ENCODE measurements at regions not wholly inside any gene's neighbourhood (a gene's known extent, or its start where the extent isn't known, plus 50 kb on each side); places are given as distances from the start of the nearest gene placed in this dataset.

DNA sequence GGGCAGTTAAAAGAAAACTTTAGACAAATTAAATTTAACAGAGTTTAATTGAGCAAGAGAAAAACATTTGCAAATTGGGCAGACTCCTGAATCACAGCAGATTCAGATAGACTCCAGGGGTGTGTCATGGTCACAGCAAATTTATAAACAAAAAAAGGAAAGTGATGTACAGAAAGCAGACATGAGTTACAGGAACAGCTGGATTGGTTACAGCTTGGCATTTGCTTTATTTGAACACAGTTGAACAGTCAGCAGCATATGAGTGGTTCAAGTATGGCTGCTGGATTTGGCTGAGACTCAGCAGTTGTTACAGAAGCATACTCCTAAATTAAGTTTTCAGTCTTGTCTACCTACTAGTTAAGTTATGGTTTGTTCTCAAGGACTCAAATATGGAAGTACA lies 82.3 kb upstream of the NYAP2 start:
- Histone ChIP-seq H3K4me1 (ENCODE audit: low read length) (no peaks in the 10 kb centered on the region), H3K79me2 (ENCODE audit: low read length) (no peaks in the 10 kb centered on the region), H3K27me3 (replicated peaks; ENCODE audit: insufficient read depth, low read length) (no peaks in the 10 kb centered on the region), H3K27ac (ENCODE audit: low read length) (no peak overlapping the region), H3F3A (ENCODE audit: insufficient read depth, low read length) (no peaks in the 10 kb centered on the region), H3K4me3 (ENCODE audit: low read length) (no peak overlapping the region), H3K4me2 (ENCODE audit: low read depth, low read length) (no peak overlapping the region), H3K36me3 (replicated peaks; ENCODE audit: insufficient read depth, low read length) (no peaks in the 10 kb centered on the region), H4K20me1 (ENCODE audit: insufficient read depth, low read length) (no peaks in the 10 kb centered on the region), H2AFZ (ENCODE audit: low read length) (no peak overlapping the region), H3K9me2 (replicated peaks; ENCODE audit: insufficient read depth, low read length) (no peaks in the 10 kb centered on the region), H3K9me3 (replicated peaks; ENCODE audit: insufficient read depth, low read length) (no peaks in the 10 kb centered on the region; the same call in 1 of the 2 replicates), H3K9ac (ENCODE audit: low read length) (no peak overlapping the region)
- no peak for TF ChIP-seq EZH2phosphoT487 (IDR thresholded peaks at IDR 0.05; ENCODE audit: low read length)
- no peak for TF ChIP-seq EZH2 (optimal IDR thresholded peaks at IDR 0.05; ENCODE audit: low read depth, low read length)
- no peak for TF ChIP-seq CTCF (IDR thresholded peaks at IDR 0.05; ENCODE audit: low read length)
- no peak for DNase-seq

GRCh38 chr2:225310745-225311144 lies 88.8 kb upstream of the NYAP2 start:
- no peaks in the 10 kb centered on the region for H3K4me1 ChIP-seq (ENCODE audit: low read length)
- no peak for DNase-seq

DNA sequence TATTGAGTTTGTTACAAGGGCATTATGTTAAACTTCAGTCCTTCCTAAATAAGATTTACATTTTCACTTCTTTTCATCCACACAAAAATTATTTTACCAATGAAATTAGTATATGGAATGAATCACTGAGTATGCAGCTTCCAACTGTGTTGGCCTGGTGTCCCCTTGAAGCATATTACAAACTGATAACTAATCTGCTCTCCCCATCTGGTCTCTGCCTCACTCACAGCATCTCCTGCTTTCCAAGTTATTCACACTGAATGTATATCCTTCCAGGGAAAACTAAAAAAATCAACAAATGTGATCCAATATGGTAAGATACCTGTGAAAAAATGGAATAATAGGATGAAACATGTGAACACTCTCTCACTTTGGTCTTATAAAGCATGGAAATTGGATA lies 90.0 kb upstream of the NYAP2 start:
- no peak overlapping the region for H2AFZ ChIP-seq (ENCODE audit: low read length)
- H3K9me2 ChIP-seq (replicated peaks; ENCODE audit: insufficient read depth, low read length): no peaks in the 10 kb centered on the region
- H3K4me2 ChIP-seq (ENCODE audit: low read depth, low read length): no peak overlapping the region
- H3K36me3 ChIP-seq (replicated peaks; ENCODE audit: insufficient read depth, low read length): no peaks in the 10 kb centered on the region
- no peaks in the 10 kb centered on the region for H3F3A ChIP-seq (ENCODE audit: insufficient read depth, low read length)
- H3K9ac ChIP-seq (ENCODE audit: low read length): no peak overlapping the region
- H3K27ac ChIP-seq (ENCODE audit: low read length): no peak overlapping the region
- DNase-seq: no peak
- no peak overlapping the region for H3K4me3 ChIP-seq (ENCODE audit: low read length)
- no peaks in the 10 kb centered on the region for H3K79me2 ChIP-seq (ENCODE audit: low read length)
- H3K27me3 ChIP-seq (replicated peaks; ENCODE audit: insufficient read depth, low read length): no peaks in the 10 kb centered on the region
- no peaks in the 10 kb centered on the region for H4K20me1 ChIP-seq (ENCODE audit: insufficient read depth, low read length)
- no peaks in the 10 kb centered on the region for H3K4me1 ChIP-seq (ENCODE audit: low read length)
- no peaks in the 10 kb centered on the region for H3K9me3 ChIP-seq (replicated peaks; ENCODE audit: insufficient read depth, low read length)
- no peak for TF ChIP-seq EZH2 (optimal IDR thresholded peaks at IDR 0.05; ENCODE audit: low read depth, low read length)
- no peak for TF ChIP-seq EZH2phosphoT487 (IDR thresholded peaks at IDR 0.05; ENCODE audit: low read length)

More at GRCh38 chr2:225310745-225311144, 88.8 kb upstream of the NYAP2 start:
- Histone ChIP-seq H2AFZ (ENCODE audit: low read length) (no peak overlapping the region), H3K4me2 (ENCODE audit: low read depth, low read length) (no peak overlapping the region), H3K9me2 (replicated peaks; ENCODE audit: insufficient read depth, low read length) (no peaks in the 10 kb centered on the region), H3F3A (ENCODE audit: insufficient read depth, low read length) (no peaks in the 10 kb centered on the region), H3K4me3 (ENCODE audit: low read length) (no peak overlapping the region), H4K20me1 (ENCODE audit: insufficient read depth, low read length) (no peaks in the 10 kb centered on the region), H3K27ac (ENCODE audit: low read length) (no peak overlapping the region), H3K9me3 (replicated peaks; ENCODE audit: insufficient read depth, low read length) (no peaks in the 10 kb centered on the region), H3K36me3 (replicated peaks; ENCODE audit: insufficient read depth, low read length) (no peaks in the 10 kb centered on the region), H3K9ac (ENCODE audit: low read length) (no peak overlapping the region), H3K27me3 (replicated peaks; ENCODE audit: insufficient read depth, low read length) (no peaks in the 10 kb centered on the region), H3K79me2 (ENCODE audit: low read length) (no peaks in the 10 kb centered on the region)
- TF ChIP-seq EZH2 (optimal IDR thresholded peaks at IDR 0.05; ENCODE audit: low read depth, low read length): no peak
- no peak for TF ChIP-seq CTCF (IDR thresholded peaks at IDR 0.05; ENCODE audit: low read length)
- TF ChIP-seq EZH2phosphoT487 (IDR thresholded peaks at IDR 0.05; ENCODE audit: low read length): no peak

- TF ChIP-seq EZH2 (optimal IDR thresholded peaks at IDR 0.05; ENCODE audit: low read depth, low read length) (no peak), CTCF (IDR thresholded peaks at IDR 0.05; ENCODE audit: low read length) (no peak), EZH2phosphoT487 (IDR thresholded peaks at IDR 0.05; ENCODE audit: low read length) (no peak)
Observed at GRCh38 chr2:225296951-225297350, 102.6 kb upstream of the NYAP2 start.

More at GRCh38 chr2:225296951-225297350, 102.6 kb upstream of the NYAP2 start:
- no peak overlapping the region for H3K4me3 ChIP-seq (ENCODE audit: low read length)
- no peaks in the 10 kb centered on the region for H3K27me3 ChIP-seq (replicated peaks; ENCODE audit: insufficient read depth, low read length)
- no peaks in the 10 kb centered on the region for H3K9me3 ChIP-seq (replicated peaks; ENCODE audit: insufficient read depth, low read length)
- no peak overlapping the region for H3K27ac ChIP-seq (ENCODE audit: low read length)
- no peaks in the 10 kb centered on the region for H3K9me2 ChIP-seq (replicated peaks; ENCODE audit: insufficient read depth, low read length)
- H3K4me1 ChIP-seq (ENCODE audit: low read length): no peaks in the 10 kb centered on the region
- DNase-seq: no peak
- no peak overlapping the region for H2AFZ ChIP-seq (ENCODE audit: low read length)
- no peaks in the 10 kb centered on the region for H3F3A ChIP-seq (ENCODE audit: insufficient read depth, low read length)
- H3K36me3 ChIP-seq (replicated peaks; ENCODE audit: insufficient read depth, low read length): no peaks in the 10 kb centered on the region
- no peak overlapping the region for H3K4me2 ChIP-seq (ENCODE audit: low read depth, low read length)
- no peaks in the 10 kb centered on the region for H4K20me1 ChIP-seq (ENCODE audit: insufficient read depth, low read length)
- H3K79me2 ChIP-seq (ENCODE audit: low read length): no peaks in the 10 kb centered on the region
- H3K9ac ChIP-seq (ENCODE audit: low read length): no peak overlapping the region

Data from MM.1S (cell line).